NK-92 treated with Interleukin-12 subunit alpha and Interleukin-12 subunit beta, amount 100 ng/mL, for 24 hours (cell line): ENCODE measurements at regions not wholly inside any gene's neighbourhood (a gene's known extent, or its start where the extent isn't known, plus 50 kb on each side); places are given as distances from the start of the nearest gene placed in this dataset.

Source experiments
- DNase-seq: peaks from one replicate; lab custom pipeline; 2025; lab: John Stamatoyannopoulos, UW

DNA sequence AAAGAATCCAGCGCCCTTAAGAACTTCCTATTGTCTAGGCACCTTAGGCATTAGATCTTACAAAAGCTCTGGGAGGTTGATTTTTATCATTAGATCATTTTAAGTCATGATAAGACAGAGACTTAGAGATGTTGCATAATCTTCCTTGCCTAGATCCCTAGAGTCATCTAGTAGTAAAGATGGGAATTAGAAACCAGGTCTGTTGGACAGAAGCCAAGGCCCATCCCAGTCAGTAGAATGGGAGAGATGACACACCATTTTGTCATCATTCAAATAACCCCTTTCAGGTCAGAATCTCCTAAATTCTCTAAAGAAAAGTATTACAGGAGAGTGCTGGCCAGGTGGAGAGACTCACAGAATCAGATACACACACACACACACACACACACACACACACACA is 579.1 kb downstream of the BMP2 start:
- DNase-seq, result no peak

DNA sequence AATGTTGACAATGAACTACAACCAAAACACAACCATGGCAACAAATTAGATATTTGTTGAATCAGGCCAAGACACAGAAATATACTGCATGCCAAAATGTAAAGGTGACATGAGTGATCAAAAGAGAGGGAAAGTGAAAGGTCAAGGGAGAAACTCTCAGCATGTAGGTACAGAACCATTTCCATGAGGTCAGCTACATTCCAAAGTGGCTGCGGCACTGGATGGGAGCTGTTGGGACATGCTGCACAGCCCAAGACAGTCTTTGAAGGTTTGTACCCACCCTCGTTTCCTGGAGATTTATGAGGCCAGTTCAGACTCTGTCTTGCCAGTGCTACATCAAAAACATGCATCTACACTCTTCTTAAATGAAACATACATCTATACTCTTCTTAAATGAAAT is 579.9 kb downstream of the BMP2 start:
- no peak for DNase-seq

DNA sequence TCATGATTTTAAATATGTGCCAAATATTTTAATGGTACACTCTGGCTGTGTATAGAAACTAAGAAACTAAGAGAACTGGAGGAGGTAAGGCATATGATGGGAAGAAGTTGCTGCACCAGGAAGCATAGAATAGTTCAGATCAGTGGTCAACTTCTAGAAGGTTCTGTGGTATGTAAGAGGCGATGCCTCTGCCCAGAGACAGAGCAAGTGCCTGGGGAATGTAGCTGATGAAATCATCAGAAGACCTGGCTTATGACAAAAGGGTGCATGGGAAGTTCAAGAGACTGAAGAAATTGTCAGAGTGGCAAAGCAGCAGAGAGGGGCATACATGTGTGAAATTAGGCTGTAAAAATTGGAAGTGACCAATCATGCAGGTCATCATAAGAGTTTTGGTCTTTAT is 580.8 kb downstream of the BMP2 start:
- DNase-seq, result no peak

DNA sequence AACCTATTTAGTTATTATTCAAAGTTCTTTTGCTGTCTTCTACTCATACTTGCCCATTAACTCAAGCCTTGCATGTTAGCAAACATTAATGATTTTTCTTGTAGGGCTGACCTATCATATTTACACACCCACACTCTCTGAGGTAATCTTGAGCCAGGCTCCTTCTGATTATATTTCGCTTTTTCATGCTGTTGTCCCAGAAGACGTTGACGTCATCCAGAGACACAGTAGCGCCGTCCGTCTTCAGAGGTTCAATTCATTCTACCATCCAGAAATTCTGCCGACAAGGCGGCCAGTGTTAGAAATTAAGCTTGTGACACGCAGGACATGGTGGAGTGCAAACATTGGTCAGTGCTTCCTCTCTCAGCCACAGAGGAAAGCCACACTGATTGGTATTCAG is 584.7 kb downstream of the BMP2 start:
- no peak for DNase-seq

DNA sequence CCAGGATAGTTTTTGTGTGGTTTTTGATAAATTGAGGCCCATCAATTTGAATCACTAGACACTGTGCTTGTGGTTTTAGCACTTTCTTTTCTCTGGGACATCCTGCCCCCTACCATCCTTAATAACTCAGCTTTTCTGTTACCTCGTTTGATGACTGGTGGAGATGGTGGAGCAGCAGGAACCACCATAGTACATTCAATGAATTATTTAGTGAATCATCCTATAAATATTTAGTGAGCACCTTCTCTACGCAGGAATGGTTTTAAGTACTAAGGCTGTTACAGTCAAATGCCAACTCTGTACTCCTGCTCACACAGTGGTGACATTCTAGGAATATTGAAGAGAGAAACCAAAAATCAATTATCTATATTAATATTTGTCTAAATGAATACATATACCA is 585.2 kb downstream of the HAO1 start:
- DNase-seq, result no peak

DNA sequence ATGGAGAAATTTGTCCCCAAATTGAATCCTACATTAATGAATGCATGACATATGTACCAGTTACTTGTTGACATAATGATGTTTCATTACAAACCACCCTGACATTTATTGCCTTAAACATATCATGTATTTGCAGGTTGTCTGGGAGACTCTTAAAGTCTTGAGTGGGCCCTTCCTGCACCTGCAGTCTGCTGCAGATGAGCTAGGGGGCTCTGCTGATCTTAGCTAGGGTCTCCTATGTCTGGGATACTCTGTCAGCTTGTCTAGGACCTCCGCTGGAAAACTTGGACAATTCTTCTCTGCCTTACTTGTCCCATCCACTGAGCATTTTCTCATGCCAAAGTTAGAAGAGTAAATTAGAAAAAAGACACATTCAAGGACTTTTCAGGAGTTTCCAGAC is 581.6 kb downstream of the HAO1 start:
- no peak for DNase-seq

DNA sequence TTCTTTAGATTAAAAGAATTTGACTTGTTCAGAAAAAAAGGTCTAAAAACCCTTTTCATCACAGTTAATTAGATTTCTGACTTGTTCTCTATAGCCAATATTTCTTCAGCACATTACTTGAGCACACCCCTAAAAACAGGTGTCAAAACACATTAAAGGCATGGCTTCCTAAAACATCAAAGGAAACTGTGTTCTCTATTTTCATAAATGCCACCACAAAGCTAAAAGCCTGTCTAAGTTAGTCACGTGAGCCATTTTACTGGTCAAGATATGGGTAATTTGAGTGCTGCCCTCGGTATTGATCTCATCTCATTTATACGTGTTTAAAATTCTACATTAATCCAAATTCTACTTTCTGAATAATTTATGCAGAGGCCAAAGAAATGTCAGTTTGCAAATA is 580.5 kb downstream of the HAO1 start:
- DNase-seq, result no peak

DNA sequence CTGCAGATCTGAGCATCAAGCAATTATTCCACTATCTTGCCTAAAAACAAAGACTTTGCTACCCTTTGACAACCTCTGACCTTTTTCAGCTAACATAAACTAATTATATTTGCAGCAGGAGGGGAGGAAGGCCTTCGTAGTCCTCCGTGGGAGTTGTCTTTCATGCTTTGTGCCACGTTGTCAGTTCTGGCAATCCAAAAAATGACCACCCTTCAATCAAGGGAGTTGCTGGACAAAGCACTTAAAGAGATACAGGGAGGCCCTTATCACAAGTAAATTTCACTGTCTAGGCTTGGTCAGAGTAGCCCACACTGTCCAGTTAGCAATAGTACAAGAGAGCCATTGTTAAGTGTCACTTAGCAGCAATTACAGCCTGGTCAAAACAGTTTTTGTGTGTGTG is 578.9 kb downstream of the HAO1 start:
- no peak for DNase-seq

DNA sequence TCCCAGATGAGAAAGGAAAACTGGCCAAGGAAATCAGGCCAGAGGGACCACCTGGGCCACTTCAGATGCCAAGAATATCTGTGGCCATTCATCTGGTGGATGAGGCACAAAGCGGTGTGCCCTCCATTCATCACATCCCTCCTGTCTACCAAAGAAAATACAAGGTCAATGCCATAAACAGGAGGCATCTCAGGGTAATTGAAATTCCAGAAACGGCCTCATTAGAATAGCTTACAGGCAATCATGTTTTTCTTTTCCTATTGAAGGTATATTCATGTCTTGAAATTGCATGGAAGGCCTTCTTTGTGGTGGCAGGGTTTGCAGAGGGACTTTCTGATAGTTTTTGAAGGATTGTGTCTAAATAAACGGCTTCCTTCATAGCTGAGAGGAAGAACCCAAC is 578.3 kb downstream of the HAO1 start:
- DNase-seq, result no peak

DNA sequence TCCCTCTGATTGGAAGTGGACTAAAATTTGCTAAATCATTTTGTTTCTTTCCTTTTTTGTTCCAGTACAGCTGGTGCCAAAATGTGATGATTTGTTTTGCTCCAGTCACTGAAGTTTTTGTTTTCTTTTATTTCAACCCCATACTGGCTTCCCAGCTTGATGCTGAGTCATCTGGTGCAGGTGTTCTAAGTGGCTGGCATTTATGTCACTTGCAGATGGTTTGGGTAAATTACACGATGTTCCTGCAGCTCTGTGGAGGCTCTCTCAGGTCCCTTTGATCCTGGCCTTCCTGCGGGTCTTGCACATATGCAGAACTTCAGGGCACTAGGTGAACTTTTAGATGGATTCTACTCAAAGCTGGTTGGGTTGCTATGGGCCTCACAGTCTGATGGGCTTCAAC is 577.7 kb downstream of the HAO1 start:
- DNase-seq, result no peak

DNA sequence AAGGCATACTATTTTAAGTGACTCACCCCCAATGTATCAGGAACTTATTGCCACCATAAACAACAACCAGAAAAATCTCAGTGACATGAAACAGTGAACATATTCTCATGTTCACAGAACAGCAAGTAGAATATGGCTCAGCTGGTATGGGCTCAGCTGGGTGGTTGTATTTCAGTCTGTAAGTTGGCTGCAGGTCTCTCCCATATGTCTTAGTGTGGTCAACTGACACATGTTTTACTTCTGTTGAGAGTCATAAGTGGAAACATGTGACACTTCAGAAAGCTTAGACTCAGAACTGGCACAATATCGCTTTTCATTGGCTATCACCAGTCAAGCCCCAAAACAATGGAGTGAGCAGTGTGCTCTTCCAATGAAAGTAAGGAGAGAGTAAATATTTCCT is 574.1 kb downstream of the HAO1 start:
- no peak for DNase-seq

DNA sequence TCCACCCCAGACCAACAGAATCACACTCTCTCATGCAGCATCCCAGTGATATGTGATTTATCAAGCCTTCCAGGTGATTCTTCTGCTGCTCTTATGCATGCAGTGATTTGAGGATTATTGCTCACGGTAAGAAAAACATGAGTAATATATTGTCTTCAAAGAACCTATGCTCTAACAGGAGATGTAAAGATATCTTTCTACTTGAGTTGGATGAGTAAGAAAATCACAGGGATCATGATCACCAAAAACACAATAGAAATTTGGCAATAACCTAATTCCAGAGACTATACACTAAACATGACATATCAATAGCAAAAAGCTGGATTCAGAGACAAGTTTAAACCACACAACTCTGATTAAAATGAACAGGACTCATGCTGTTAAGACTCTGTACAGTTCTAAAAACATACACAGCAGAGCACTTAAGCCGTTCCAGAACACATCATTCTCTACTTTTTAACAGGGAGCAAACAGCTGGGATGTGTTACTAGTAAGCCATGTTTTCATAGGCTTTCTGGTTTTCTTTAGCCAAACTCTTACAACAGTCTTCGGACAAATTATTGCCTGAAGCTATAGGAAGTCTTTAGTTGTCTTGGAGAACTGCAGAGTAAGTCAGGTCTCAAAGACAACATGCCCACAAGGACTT is 568.6 kb downstream of the HAO1 start:
- DNase-seq, result no peak

DNA sequence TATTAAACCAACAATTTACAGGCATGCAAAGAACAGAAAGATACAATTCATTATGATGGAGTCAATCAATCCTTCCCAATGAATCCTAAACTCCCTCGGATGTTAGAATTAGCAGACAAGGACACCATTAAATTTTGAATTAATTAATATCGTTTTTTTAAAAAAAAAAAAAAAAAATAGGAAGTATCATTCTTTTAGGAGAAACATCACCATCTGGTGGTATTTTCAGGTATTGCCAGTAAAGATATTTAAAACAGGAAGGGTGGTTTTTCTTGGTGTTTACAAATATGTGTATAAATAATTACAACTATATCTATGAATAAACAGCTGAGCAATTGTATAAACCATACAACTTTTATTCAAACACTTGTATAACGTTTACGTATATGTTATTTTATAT is 564.4 kb downstream of the HAO1 start:
- DNase-seq, result no peak

DNA sequence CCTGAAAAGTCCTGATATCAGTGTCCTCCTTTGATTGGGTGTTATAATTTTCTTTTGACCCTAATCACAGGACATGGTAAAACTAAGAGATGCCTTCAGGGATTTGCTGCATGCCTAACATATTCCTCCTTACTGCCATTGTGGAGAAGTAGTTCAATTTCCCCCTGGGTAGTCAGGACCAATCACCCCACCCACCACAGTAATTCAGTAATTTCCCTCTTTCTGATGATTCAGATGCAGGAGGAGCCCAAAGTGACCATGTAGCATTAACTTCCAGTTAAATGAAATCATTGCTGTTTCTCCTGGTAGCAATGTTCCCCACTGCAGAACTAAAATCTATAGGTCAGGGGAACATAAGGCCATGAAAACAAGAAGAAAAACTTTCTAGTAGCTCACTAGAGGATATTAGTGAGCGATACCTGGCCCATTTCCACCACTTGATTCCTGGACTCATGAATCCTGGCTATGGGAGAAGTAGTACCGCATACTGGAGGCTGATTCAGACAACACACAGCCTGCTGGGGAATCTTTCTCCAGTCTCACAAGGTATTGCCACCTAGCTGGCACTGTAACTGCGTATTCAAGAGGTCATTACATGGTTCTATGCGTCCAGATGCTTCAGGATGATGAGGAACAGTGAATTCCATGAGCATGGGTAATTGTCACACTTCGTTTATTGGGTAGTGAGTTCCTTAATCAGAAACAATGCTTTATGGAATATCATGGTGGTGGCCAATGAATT is 561.2 kb downstream of the HAO1 start:
- no peak for DNase-seq

DNA sequence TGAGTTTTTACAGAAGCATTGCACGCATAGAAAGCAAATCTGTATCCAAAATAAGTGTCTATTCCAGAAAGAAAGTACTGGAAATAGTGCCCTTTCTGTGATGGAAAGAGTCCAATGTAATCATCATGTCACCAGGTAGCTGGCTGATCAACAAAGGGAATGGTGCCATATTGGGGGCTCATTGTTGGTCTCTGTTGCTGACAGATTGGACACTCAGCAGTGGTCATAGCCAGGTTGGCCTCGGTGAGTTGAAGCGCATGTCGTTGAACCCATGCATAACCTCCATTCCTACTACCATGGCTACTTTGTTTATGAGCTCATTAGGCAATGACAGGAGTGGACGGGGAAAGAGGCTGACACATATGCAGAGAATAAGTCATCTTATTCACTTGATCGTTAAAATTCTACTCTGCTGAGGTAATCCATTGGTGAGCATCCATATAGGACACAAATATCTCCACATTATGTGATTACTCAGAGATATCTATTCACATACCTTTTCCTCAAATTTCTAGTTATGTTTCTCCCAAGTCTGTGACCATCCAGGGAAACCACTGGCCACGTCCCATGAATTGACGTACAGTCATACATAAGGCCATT is 560.5 kb downstream of the HAO1 start:
- no peak for DNase-seq

DNA sequence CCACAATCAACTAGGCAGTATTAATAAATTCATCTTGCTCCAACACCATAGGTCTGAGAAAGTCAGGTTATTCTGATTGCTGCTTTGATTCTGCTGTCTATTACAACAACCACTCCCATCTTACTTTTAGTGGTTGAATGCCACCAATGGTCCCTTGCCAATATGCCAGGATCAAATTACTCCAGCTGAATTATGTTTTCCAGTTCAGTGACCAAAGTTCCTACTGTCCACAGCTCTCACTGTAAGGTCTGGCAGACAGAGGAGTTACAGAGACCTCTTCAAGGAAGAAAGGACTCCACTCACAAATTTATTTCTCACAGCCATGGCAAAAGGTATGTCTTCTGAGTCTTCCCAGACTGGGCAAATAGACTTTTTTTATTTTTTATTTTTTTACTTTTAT is 557.0 kb downstream of the HAO1 start:
- DNase-seq, result no peak

DNA sequence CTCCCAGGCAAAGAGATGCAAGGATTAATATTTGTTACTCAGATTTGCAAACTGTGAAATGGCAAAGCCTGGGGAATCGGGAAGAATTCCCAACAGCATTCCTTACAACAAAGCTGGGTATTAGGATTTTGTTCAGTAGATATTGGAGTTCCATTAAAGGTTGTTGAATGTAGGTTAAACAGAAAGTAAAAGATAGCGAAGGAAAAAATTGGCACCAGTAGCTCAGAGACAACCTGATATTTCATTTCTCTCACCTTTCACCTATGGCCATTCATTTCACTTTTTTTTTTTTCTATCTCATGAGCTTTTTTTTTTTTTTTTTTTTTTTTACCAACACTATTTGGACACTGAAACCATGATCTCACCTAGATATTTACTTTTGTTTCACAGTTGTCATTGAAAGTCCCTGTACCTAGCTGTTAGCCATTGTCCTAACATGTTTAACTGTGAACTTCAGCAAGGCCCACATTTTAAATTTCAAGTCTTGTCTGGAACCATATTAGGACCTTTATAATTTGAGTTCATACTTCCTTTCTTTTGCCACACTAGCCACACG is 552.5 kb downstream of the HAO1 start:
- DNase-seq, result no peak

DNA sequence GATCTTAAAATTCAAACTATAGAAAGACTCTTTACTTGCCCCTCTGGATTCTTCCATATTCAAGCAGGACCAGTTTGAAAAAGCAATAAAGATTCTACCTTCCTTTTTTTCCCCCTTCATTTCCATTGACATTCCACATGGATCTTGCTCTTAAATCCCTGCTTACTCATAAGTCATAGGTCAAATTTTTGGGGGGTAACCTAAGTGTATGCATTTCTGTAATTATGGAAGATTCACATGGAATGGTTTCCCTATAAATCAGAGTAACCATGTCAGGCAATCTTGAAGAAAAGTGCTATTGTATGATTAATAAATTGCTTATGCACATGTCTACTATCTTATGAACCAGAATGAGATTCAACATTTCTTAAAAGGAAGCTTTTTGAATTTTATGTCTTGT is 551.0 kb downstream of the HAO1 start:
- DNase-seq, result no peak

DNA sequence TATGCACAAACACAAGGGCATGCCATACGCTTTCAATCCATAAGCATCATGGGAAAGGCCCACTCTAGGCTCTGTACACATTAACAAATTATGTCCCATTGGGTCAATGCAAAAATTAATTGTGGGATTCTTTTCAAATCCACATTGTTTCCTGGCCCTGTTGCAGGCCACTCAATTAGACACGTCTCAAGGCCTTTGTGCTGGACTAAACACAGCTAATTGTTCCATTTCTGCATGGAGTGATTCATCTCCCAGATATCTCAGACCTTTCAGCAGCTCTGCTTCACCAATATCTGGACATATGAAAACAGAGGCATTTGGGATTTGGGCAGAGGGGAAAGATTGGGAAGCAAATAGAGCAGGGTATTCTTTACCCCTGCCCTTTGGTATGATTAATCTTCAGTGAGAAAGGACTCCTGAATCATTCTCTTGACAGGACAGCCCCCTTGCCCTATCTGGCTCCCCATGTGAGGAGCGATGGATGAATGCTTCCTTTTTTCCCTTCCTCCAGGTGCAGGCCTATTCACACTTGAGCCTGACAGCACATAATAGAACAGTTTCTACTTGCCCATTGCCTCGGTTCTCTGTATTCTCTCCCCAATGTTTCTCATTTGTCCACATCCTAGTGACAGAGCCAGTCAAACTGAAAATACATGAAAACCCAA is 547.6 kb downstream of the HAO1 start:
- no peak for DNase-seq

DNA sequence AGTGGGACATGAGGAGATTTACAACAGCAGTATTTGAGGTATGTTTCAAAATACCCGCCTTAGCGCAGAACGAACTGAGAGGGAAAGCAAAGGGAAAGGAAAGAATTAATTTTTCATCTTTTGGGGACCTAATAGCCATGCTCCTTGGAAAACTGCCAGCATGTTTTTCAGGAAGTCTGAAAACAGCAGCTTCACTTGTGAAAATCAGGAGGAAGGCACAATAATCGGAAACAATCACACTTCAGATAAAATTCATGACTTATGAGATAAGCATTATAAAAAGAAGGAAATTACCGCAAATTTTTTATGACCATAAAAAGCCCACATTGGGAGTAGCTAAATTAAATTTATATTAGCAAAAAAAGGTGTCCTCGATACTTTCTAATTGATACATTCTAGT is 541.1 kb downstream of the HAO1 start:
- DNase-seq, result no peak

DNA sequence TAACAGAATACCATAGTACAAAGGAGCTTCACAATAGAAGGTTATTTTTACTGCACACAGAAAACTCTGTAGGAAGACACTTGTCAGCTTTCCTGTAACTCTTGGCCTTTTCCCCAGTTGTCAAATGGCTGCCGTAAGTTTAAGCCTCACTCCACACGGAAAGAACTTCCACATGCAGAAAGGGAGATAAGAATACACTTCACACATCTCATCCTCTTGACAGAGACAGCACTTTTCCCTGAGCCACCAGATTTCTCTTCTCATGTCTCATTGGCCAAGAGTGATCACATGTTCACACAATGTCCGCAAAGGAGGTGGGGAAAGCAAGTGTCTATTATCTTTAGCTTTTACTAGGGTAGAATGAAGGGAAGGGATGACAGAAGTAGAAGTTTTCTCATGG is 540.7 kb downstream of the HAO1 start:
- no peak for DNase-seq

DNA sequence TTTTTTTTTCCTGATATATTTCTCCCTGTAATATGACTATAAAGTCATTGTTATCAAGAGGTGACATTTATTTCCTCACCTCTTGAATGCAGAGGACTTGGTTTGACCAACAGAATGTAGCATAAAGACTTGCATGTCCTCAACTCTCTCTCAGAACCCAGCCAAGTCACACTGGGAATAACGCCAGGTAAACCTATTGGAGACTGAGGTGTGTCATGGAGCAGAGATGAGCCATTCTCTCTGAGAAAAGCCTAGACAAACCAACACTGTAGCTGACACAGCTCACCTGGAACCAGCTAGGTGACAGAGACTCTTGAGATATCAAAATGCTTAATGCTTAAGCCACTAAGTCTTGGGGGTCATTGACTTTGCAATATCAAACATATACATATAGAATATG is 533.6 kb downstream of the HAO1 start:
- DNase-seq, result no peak

DNA sequence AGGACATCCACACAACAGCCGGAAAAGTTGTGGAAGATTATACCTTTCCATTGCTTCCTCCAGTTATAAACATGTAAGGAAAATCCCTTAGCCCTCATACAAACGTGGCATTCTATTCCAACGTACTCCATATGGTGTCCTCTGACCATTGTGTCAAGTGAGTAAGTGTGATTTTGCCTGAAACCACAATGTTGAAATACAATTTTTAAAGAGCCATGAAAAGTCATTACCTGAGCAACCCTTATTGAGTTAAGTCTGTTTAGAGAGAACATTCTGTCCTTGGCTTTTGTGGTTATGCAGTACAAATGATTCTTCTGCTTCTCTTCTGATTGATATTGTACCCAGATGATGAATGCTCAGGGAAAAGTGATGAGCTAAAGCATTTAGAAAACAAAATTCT is 530.1 kb downstream of the HAO1 start:
- no peak for DNase-seq
